Pulmonary artery endothelial cell (primary cell): ENCODE measurements at regions not wholly inside any gene's neighbourhood (a gene's known extent, or its start where the extent isn't known, plus 50 kb on each side); places are given as distances from the start of the nearest gene placed in this dataset.

ENCODE experiments used
- DNase-seq: peaks from one replicate; pipeline ENCODE4 v3.0.0-alpha.2; 2011; ENCODE audit warnings: low read depth, low spot score

DNA sequence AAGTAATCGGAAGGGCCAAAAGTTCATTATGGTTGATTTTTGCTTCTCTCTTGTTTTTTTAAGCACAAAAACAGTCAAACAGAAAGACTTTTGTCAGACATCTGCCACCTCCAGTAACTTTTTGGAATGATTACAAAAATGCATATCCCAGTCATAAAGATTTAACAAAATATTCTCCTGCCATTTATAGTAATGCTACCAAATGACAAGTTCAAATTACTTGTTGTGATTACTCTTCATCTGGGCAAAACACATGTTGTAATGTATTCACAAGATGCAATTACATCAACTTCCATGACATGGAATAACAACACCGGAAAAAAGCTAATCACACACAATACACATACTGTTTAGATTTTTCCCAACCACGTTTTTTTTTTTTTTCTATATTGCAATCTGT is 1017.5 kb upstream of the TENM4 start:
- DNase-seq: no peak

DNA sequence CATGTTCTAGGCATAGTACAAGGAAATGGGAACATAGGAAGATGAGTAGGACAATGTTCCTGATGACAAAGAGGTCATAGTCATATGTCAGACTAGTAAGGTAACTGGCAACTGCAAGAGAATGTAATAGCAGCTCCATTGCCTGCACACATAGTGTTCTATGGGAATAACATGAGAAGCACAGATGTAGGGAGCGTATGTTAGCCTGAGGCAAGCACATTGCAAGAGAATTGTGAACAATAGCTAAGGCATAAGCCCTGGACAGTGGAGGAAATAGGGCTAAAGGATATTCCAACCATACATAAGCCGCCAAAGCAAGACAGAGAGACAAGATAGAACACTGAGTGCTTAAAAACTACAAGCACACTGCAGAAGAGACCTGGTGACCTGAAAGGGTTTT is 1017.0 kb upstream of the TENM4 start:
- DNase-seq: no peak

DNA sequence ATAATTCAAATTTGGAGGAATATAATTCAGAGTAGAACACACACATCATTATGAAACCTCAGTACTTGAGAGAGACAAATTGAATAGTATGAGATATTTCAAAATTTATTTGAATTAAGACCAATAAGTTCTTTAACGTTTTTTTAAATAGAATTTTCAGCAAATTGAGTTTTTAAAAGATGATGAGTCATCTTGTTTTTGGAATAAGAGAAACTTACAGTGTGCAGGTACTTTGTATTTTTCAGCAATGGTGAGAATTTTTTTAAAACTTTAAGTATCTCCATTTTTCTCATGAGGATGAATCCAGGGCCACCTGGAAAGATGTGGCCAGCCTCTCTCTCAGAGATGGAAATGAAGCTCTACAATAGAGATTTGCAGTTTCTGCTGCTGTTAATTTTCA is 1015.0 kb upstream of the TENM4 start:
- no peak for DNase-seq

DNA sequence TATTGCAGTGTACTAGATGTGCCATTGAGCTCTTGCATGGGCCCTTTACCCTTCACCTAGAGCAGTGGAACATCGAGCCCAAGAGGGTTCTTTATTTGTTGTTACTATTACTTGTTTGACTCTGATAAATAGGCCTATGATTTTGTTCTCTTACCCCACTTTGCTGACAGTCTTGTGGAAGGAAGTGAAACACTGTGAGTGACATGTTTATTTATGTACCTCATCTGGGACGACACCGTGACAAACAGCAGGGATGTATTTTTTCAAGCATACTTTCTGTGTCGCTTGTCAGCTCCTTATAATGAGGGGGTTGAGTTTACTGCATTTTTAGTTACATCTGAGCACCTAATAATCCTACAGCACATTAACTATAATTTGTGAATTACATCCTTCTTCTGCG is 1010.3 kb upstream of the TENM4 start:
- no peak for DNase-seq

DNA sequence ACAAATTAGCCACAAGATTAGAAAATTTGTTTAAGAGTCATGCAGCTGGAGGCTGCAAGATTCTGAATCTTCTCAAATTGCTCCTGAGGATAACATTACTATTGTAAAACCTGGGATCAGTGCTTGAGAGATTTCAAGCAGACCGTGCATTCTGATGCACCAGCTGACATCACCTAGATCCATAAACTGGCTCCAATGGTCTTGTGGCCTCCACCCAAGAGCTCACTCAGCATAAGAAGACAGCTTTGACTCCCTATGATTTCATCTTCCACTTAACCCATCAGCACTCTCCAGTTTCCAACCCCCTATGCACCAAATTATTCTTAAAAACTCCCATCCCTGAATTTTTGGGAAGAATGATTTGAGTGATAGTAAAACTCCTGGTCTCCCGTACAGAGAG is 1007.9 kb upstream of the TENM4 start:
- no peak for DNase-seq

GRCh38 chr11:80443177-80443576 is 1002.3 kb upstream of the TENM4 start:
- DNase-seq: no peak

- no peak for DNase-seq
Measured at GRCh38 chr11:80441821-80442220, 1001.0 kb upstream of the TENM4 start.

GRCh38 chr11:80440835-80441234 is 1000.0 kb upstream of the TENM4 start:
- no peak for DNase-seq

- DNase-seq: no peak
Measured at GRCh38 chr11:80436547-80436946, 995.7 kb upstream of the TENM4 start.

GRCh38 chr11:80435345-80435744 is 994.5 kb upstream of the TENM4 start:
- no peak for DNase-seq

DNA sequence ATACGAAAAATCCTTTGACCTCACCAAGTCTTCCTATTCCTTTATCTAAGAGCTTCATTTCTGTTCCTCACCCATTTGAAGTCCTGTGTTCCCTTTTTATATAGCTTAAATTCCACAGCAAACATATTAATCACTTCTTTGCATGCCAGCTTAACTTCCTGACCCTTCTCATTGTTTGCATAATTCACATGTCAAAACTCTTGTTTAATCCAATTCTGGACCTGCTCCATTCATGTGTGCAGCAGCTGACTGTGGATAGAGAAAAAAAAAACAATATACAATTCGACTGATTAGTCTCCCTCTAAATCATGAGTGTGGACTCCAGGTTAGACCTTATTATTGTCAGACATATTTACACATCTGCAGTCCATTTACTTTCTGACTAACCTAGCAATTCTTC is 991.2 kb upstream of the TENM4 start:
- no peak for DNase-seq

GRCh38 chr11:80424012-80424695 is 983.3 kb upstream of the TENM4 start:
- DNase-seq: no peak

DNA sequence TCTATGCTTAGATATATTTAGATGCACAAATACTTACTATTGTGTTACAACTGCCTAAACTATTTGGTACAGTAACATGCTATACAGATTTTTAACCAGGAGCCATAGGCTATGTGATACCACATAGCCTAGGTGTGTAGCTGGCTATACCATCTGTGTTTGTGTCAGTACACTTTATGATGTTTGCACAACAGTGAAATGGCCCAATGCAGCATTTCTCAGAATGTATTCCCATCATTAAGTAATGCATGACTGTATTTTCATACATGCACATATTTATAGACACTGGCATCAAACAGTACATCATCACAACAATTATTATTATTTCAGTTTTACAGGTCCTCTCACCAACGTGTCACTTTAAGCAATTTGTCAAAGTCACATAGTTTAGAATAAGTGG is 979.5 kb upstream of the TENM4 start:
- DNase-seq: no peak

GRCh38 chr11:80417681-80418080 is 976.9 kb upstream of the TENM4 start:
- no peak for DNase-seq

GRCh38 chr11:80415580-80415979 is 974.8 kb upstream of the TENM4 start:
- DNase-seq: no peak

DNA sequence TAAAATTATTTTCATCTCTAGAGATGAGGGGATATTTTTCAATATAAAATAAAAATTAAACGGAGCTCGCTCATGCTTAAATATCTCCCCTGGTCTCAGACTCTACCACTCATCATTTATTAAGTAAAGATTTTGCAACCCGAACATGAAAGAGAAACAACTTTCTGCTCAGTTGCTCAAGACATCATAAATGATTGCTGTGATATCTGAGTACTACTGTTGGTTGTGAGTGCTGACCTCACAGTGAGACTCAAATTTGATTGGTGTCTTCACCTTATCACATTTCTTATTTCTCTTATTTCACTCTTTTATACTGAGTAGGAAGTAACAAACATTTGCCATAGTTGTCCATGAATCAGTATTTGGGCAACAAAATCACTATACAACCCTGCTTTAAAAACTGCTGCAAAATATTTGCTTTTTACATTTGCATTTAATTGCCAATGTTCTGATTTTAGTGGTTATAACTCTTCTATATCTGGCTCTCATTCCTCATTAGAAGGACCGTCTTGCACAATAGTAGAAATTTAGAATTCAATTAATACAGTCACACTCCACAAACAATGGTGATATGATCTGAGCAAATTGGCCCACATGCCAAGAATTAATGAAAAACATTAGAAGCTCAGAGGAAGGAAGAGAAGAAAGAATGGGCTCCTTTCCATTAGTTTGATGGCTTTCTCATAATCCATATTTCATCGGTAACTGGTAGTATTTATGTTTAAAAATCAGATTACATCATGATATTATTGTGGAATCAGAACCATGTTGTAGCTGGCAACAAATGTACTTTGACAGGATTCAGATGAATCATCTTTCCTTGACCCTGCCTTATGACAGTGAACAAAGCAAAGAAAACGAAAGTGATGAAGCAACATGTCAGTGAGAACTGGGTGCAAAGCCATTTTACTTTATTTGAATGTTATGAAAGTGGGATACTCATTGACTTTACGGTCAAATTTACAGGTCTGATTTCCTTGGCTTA is 973.6 kb upstream of the TENM4 start:
- no peak for DNase-seq

- no peak for DNase-seq
Measured at GRCh38 chr11:80412604-80413003, 971.8 kb upstream of the TENM4 start.

DNA sequence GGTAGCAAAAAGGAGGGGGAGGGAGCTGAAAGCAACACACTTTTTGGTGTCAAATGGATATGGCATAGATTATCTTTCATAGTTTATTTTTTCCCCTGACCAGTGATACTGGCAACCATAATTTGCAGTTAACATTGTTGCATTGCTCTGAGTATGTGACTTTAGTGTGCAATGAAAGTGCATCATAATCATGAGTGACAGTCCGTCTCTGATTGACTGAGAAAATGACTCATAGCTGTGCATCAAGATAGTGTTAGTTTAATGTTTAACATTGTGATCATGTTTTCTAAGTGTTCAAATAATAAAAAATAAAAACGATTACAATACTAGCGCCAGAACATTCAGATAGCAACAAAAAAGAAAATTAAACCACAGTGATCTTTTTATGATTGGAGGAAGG is 952.4 kb upstream of the TENM4 start:
- DNase-seq: no peak

GRCh38 chr11:80390505-80390904 is 949.7 kb upstream of the TENM4 start:
- DNase-seq: no peak

GRCh38 chr11:80388536-80388935 is 947.7 kb upstream of the TENM4 start:
- DNase-seq: no peak

DNA sequence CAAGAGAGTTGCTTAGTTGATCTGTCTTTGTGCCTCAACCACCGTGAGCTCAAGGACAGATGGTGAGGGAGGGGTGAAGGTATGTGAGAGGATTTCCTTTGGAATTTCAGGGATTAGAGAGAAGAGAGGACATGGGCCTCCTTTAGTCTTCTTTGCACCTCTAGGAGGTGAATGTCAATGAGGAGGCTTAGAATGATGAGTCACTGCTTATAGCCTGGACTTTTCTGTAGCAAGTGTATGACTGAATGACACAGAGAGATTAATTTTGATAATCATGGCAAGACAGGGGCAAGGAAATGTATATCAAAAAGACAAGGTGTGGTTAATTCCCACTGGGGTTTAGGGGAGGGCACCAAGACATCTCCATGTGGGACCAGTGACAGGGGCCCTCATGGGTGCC is 947.3 kb upstream of the TENM4 start:
- no peak for DNase-seq

DNA sequence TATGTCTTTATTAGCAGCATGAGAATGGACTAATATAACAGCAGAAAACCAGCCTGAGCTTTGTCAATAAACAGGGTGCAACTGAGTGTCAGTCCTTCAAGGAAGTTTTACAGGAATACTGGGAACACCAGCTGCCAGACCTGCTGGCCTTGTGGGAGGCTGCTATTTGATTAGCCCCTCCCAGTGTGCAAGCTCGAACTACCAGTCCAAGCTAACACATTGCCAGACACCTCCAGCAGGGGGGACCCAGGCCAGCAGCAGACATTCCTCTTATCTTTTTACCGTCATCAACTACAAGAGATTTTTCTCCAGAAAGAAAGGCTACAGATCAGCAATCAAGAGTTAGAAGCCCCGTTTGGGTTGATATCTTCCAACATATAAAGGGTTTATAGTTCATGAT is 942.8 kb upstream of the TENM4 start:
- no peak for DNase-seq
